ENCODE measurements at regions not wholly inside any gene's neighbourhood (a gene's known extent, or its start where the extent isn't known, plus 50 kb on each side); places are given as distances from the start of the nearest gene placed in this dataset.
A peak's percentile ranks its signal among the peaks of the same experiment; 100 is the strongest.

GRCh38 chr6:120876931-120877330 is 457.3 kb downstream of the TBC1D32 start:
- Mint-ChIP-seq H3K27ac (no peak overlapping the region), H3K36me3 (no peaks in the 10 kb centered on the region), H3K27me3 (ENCODE audit: low read depth) (no peaks in the 10 kb centered on the region), H3K9me3 (peaks cover 3% of the 10 kb centered on the region; the same call in 1 of the 2 replicates), H3K4me1 (peaks cover 6% of the 10 kb centered on the region; the same call in 1 of the 2 replicates), H3K4me3 (no peak overlapping the region)
- no peak for TF ChIP-seq NFE2L1 (CRISPR knock-in tag; IDR thresholded peaks at IDR 0.05)
- no peak for TF ChIP-seq E2F1 (CRISPR knock-in tag; IDR thresholded peaks at IDR 0.05)
- no peak for TF ChIP-seq ZNF263 (CRISPR knock-in tag; IDR thresholded peaks at IDR 0.05; ENCODE audit: low read depth)
- TF ChIP-seq CREM (CRISPR knock-in tag; IDR thresholded peaks at IDR 0.05) = no peak
- no peak for TF ChIP-seq ATF2 (CRISPR knock-in tag; IDR thresholded peaks at IDR 0.05; ENCODE audit: borderline replicate concordance, low read depth)
- no peak for TF ChIP-seq ZNF219 (CRISPR knock-in tag; IDR thresholded peaks at IDR 0.05; ENCODE audit: borderline replicate concordance)
- TF ChIP-seq CBFB (CRISPR knock-in tag; IDR thresholded peaks at IDR 0.05; ENCODE audit: low read depth) = no peak
- no peak for TF ChIP-seq FOXK1 (CRISPR knock-in tag; IDR thresholded peaks at IDR 0.05)
- no peak for TF ChIP-seq OVOL2 (CRISPR knock-in tag; IDR thresholded peaks at IDR 0.05; ENCODE audit: borderline replicate concordance)
- ATAC-seq (no peak), DNase-seq (ENCODE audit: low spot score) (no peak)
- ChIA-PET POLR2A (no interaction called here), CTCF (no interaction called here)

- Mint-ChIP-seq H3K9me3 (peaks cover 3% of the 10 kb centered on the region; the same call in 1 of the 2 replicates), H3K27me3 (ENCODE audit: low read depth) (no peaks in the 10 kb centered on the region), H3K27ac (no peak overlapping the region), H3K4me3 (no peak overlapping the region), H3K36me3 (no peaks in the 10 kb centered on the region), H3K4me1 (peaks cover 6% of the 10 kb centered on the region; the same call in 1 of the 2 replicates)
- TF ChIP-seq ZBTB21 (CRISPR knock-in tag; IDR thresholded peaks at IDR 0.05; ENCODE audit: borderline replicate concordance) (no peak), RELA (CRISPR knock-in tag; IDR thresholded peaks at IDR 0.05; ENCODE audit: borderline replicate concordance) (no peak), ZNF121 (CRISPR knock-in tag; IDR thresholded peaks at IDR 0.05) (no peak), ZMAT4 (CRISPR knock-in tag; IDR thresholded peaks at IDR 0.05) (no peak), CTCF (IDR thresholded peaks at IDR 0.05) (no peak), IRF1 (CRISPR knock-in tag; IDR thresholded peaks at IDR 0.05) (no peak), NFATC4 (CRISPR knock-in tag; IDR thresholded peaks at IDR 0.05) (no peak), ZNF512 (CRISPR knock-in tag; IDR thresholded peaks at IDR 0.05; ENCODE audit: borderline replicate concordance) (no peak), PRRX2 (CRISPR knock-in tag; IDR thresholded peaks at IDR 0.05) (no peak), MLX (CRISPR knock-in tag; IDR thresholded peaks at IDR 0.05) (no peak), ZNF232 (CRISPR knock-in tag; IDR thresholded peaks at IDR 0.05) (no peak), HMGXB4 (CRISPR knock-in tag; IDR thresholded peaks at IDR 0.05) (no peak), NR2C2 (CRISPR knock-in tag; IDR thresholded peaks at IDR 0.05) (no peak), OVOL2 (CRISPR knock-in tag; IDR thresholded peaks at IDR 0.05; ENCODE audit: borderline replicate concordance) (no peak), USF2 (CRISPR knock-in tag; IDR thresholded peaks at IDR 0.05) (no peak), KAT7 (CRISPR knock-in tag; IDR thresholded peaks at IDR 0.05; ENCODE audit: borderline replicate concordance) (no peak), ZNF423 (CRISPR knock-in tag; IDR thresholded peaks at IDR 0.05) (no peak), ETV6 (CRISPR knock-in tag; IDR thresholded peaks at IDR 0.05) (no peak), ATF1 (CRISPR knock-in tag; IDR thresholded peaks at IDR 0.05) (no peak)
- CTCF ChIA-PET = no interaction called here
- POLR2A ChIA-PET = no interaction called here
- ATAC-seq (peak; percentile 56; the same call in 1 of the 2 replicates), DNase-seq (ENCODE audit: low spot score) (no peak)
These were observed 457.9 kb downstream of the TBC1D32 start for GRCh38 chr6:120876424-120876823.
